ENCODE measurements at regions not wholly inside any gene's neighbourhood (a gene's known extent, or its start where the extent isn't known, plus 50 kb on each side); places are given as distances from the start of the nearest gene placed in this dataset.
A peak's percentile ranks its signal among the peaks of the same experiment; 100 is the strongest.

GRCh38 chr16:49015225-49015592 lies 266.4 kb downstream of the CBLN1 start:
- TF ChIP-seq CTCF (IDR thresholded peaks at IDR 0.05) (no peak), POLR2A (IDR thresholded peaks at IDR 0.05) (no peak), EP300 (IDR thresholded peaks at IDR 0.05) (no peak)
- H3K9me3 ChIP-seq: no peaks in the 10 kb centered on the region
- H3K36me3 ChIP-seq: no peaks in the 10 kb centered on the region
- DNase-seq: no peak
- 45 to 59% (median 49%) methylated on average over 6 of the region's 6 CpGs for WGBS, 3 donors
- intact Hi-C loops (cut with DNase I): no loop called here
- H3K27ac ChIP-seq: no peak overlapping the region
- H3K4me3 ChIP-seq: no peak overlapping the region
- H3K27me3 ChIP-seq: no peaks in the 10 kb centered on the region
- peaks cover 27% of the 10 kb centered on the region for H3K4me1 ChIP-seq (ENCODE audit: insufficient read depth)

DNA sequence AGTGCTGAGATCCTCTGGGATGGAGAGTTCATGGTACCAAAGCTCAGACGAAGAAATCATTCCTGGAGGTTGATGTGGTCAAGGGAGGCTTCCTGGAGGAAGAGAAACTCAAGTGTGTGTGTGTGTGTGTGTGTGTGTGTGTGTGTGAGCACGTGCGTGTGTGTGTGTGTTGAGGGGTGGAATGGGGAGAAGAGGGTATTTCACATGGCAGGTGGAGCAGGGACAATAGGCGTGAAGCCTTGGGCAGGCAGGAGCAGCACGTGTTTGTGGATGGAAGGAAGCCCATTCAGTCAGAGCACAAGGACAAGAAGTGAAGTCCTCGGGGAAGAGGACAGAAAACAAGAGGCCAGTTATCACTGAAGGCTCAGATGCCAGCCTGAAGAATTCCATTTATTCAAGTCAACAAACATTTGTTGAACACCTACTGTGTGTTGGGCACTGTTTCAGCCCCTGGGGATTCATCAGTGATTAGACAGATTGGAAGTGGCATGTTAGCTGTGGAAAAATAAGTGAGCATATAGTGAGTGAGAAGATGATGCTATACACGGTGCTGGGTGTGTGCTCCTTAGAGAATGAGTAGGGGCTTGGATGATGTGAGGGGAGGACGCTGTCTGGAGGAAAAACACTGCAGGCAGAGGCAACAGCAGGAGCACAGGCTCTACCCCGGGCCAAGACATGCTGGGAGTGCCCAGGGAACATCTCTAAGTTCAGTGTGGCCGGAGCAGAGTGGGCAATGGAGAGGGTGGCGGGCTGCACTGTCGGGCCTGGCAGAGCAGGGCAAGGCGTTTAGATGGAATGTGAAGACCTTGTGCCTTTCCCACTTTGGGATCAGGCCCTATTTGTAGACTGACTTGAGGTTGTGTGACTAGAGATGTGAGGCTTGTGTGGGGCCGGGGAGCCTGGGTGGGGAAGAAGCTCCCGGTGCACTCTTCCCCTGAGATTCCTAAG lies 267.1 kb downstream of the CBLN1 start:
- Histone ChIP-seq H3K27me3 (no peaks in the 10 kb centered on the region), H3K4me1 (ENCODE audit: insufficient read depth) (peaks cover 28% of the 10 kb centered on the region), H3K27ac (no peak overlapping the region), H3K4me3 (no peak overlapping the region), H3K36me3 (no peaks in the 10 kb centered on the region), H3K9me3 (no peaks in the 10 kb centered on the region)
- DNase-seq: no peak
- no peak for TF ChIP-seq CTCF (IDR thresholded peaks at IDR 0.05)
- TF ChIP-seq POLR2A (IDR thresholded peaks at IDR 0.05): no peak
- TF ChIP-seq EP300 (IDR thresholded peaks at IDR 0.05): no peak
- intact Hi-C loops (cut with DNase I): no loop called here
- 67 to 78% (median 70%) methylated on average over 15 of the region's 15 CpGs for WGBS, 3 donors

- no peak for DNase-seq
- intact Hi-C loops (cut with DNase I): no loop called here
- 38 to 50% (median 46%) methylated on average over 5 of the region's 5 CpGs for WGBS, 3 donors
Measured at GRCh38 chr16:49013727-49014080, 267.9 kb downstream of the CBLN1 start.

DNA sequence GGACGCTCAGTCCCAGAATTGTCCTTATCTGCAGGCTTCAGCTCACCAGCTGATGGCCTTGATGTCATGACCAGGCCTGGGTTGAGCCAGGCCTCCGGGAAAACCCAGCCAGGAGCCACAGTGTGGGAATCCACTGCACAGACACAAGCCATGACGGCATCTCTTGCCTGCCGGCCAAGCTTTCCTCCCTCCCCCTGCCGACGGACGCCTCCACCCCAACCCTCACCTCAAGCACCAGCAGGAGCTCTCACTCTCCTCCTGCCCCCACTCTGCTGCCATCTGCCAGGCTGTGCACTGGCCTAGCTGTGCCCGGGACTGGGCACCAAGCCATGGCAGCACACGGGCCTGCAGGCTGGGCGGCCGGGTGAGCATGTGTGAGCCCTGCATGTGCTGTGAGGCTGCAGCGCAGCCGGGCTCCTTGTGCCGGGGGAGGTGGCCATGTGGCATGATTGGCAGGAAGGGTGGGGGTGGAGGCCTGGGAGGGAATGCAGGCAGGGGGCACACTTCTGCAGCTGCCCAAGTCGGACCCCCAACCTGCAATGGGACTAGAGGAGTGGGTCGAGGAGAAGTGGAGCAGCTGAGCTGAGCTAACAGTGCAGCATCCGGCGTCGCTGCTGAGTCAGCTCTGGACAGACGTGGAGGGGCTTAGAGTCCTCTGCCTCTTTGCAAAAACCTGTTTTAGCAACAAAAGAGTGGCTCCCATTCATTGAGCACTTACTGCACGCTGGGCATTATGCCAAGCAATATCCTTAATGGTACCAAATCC lies 268.5 kb downstream of the CBLN1 start:
- H3K4me3 ChIP-seq: no peak overlapping the region
- no peak overlapping the region for H3K27ac ChIP-seq
- intact Hi-C loops (cut with DNase I): no loop called here
- TF ChIP-seq CTCF (IDR thresholded peaks at IDR 0.05) (no peak), POLR2A (IDR thresholded peaks at IDR 0.05) (no peak), EP300 (IDR thresholded peaks at IDR 0.05) (no peak)
- peaks cover 24% of the 10 kb centered on the region for H3K4me1 ChIP-seq (ENCODE audit: insufficient read depth)
- no peaks in the 10 kb centered on the region for H3K36me3 ChIP-seq
- WGBS, 3 donors: 23 to 42% (median 29%) methylated on average over 19 to 21 of the region's 21 CpGs
- H3K9me3 ChIP-seq: no peaks in the 10 kb centered on the region
- peak in 2 of 5 donors; percentile 63 to 73 for DNase-seq
- no peaks in the 10 kb centered on the region for H3K27me3 ChIP-seq

More at GRCh38 chr16:49013727-49014080, 267.9 kb downstream of the CBLN1 start:
- TF ChIP-seq POLR2A (IDR thresholded peaks at IDR 0.05): no peak
- no peak for TF ChIP-seq EP300 (IDR thresholded peaks at IDR 0.05)
- no peaks in the 10 kb centered on the region for H3K36me3 ChIP-seq
- H3K27me3 ChIP-seq: no peaks in the 10 kb centered on the region
- peaks cover 24% of the 10 kb centered on the region for H3K4me1 ChIP-seq (ENCODE audit: insufficient read depth)
- H3K4me3 ChIP-seq: no peak overlapping the region
- H3K9me3 ChIP-seq: no peaks in the 10 kb centered on the region
- no peak overlapping the region for H3K27ac ChIP-seq

All from ovary (tissue), 7 donors.